K562 (cell line): ENCODE measurements at regions not wholly inside any gene's neighbourhood (a gene's known extent, or its start where the extent isn't known, plus 50 kb on each side); places are given as distances from the start of the nearest gene placed in this dataset.
A peak's percentile ranks its signal among the peaks of the same experiment; 100 is the strongest.

Experiments
- ARID1B ChIP-seq: fragments of 450-650 bp; IDR thresholded peaks from 2 replicates; pipeline ENCODE4 v1.6.1; 2016; ENCODE audit warnings: antibody characterized with exemption, mild to moderate bottlenecking, inconsistent platforms
- ATF1 ChIP-seq, 2 experiments: fragments of 450-650 bp in 1 of 2; IDR thresholded peaks; 2 replicates each; pipeline ENCODE4 v1.6.1; 2016; ENCODE audit warnings: missing compliant biosample characterization in 1 of 2, missing genetic modification characterization in 1 of 2
- BCOR ChIP-seq: fragments of 450-650 bp; IDR thresholded peaks from 2 replicates; pipeline ENCODE4 v1.6.1; 2016
- CBFA2T3 ChIP-seq: fragments of 450-650 bp; IDR thresholded peaks from 2 replicates; pipeline ENCODE4 v1.6.1; 2017
- CREM ChIP-seq: IDR thresholded peaks from 2 replicates; pipeline ENCODE4 v1.6.1; 2014; ENCODE audit warnings: antibody characterized with exemption, low read depth
- CXXC5 ChIP-seq: fragments of 250-450 bp; sonication (Bioruptor Pico); IDR thresholded peaks from 2 replicates; pipeline ENCODE4 v1.8.0; 2022; ENCODE audit warnings: inconsistent platforms, mild to moderate bottlenecking, moderate library complexity
- EP300 ChIP-seq: IDR thresholded peaks from 2 replicates; pipeline ENCODE4 v1.6.1; 2012; ENCODE audit warnings: low read length, improper control_type of control experiment
- EWSR1 ChIP-seq: fragments of 450-650 bp; IDR thresholded peaks from 2 replicates; pipeline ENCODE4 v1.6.1; 2018; ENCODE audit warnings: borderline replicate concordance, mild to moderate bottlenecking, low read depth, moderate library complexity; ENCODE audit not compliant: partially characterized antibody
- FOXM1 ChIP-seq, 2 experiments: fragments of 450-650 bp in 1 of 2; sonication (generic) in 1 of 2; formaldehyde crosslinking in 1 of 2; IDR thresholded peaks; 2 replicates each; pipeline versions ENCODE4 v1.6.1 to v1.9.0; 2017 to 2022; ENCODE audit warnings: low read depth in 2 of 2, mild to moderate bottlenecking in 2 of 2, missing genetic modification reagents in 1 of 2, moderate library complexity in 1 of 2
- FOXO4 ChIP-seq: fragments of 450-650 bp; formaldehyde crosslinking; IDR thresholded peaks from 2 replicates; pipeline ENCODE4 v1.4.0; 2020; ENCODE audit warnings: mild to moderate bottlenecking, moderate library complexity
- HNRNPK ChIP-seq: fragments of 200-400 bp; formaldehyde crosslinking; IDR thresholded peaks from one replicate; pipeline ENCODE4 v1.6.1; 2018; ENCODE audit warnings: mild to moderate bottlenecking, low read depth, low read length; ENCODE audit not compliant: poor library complexity, severe bottlenecking
- JUN ChIP-seq, 2 experiments: sonication (generic) in 1 of 2; formaldehyde crosslinking in 1 of 2; IDR thresholded peaks; 2 replicates each; pipeline versions ENCODE4 v1.6.1 to v1.8.0; 2012 to 2022; ENCODE audit warnings: borderline replicate concordance in 2 of 2, mild to moderate bottlenecking in 2 of 2, improper control_type of control experiment in 1 of 2, low read depth in 1 of 2, low read length in 1 of 2, missing genetic modification reagents in 1 of 2
- MCM5 ChIP-seq: fragments of 450-650 bp; IDR thresholded peaks from 2 replicates; pipeline ENCODE4 v1.6.1; 2016; ENCODE audit warnings: low read depth
- MTA2 ChIP-seq: fragments of 450-650 bp; IDR thresholded peaks from 2 replicates; pipeline ENCODE4 v1.6.1; 2016; ENCODE audit warnings: low read depth
- MTF1 ChIP-seq: fragments of 250-450 bp; sonication (Bioruptor Pico); IDR thresholded peaks from 2 replicates; pipeline ENCODE4 v1.9.0; 2021; ENCODE audit warnings: moderate library complexity, mild to moderate bottlenecking, inconsistent platforms, borderline replicate concordance
- MXD1 ChIP-seq: fragments of 250-450 bp; sonication (Bioruptor Pico); IDR thresholded peaks from 2 replicates; pipeline ENCODE4 v1.8.0; 2021; ENCODE audit warnings: borderline replicate concordance, mild to moderate bottlenecking, moderate library complexity; ENCODE audit not compliant: poor library complexity, severe bottlenecking
- NCOR1 ChIP-seq: fragments of 450-650 bp; IDR thresholded peaks from 2 replicates; pipeline ENCODE4 v1.6.1; 2016; ENCODE audit warnings: mild to moderate bottlenecking, moderate library complexity
- NFIC ChIP-seq: fragments of 450-650 bp; IDR thresholded peaks from 2 replicates; pipeline ENCODE4 v1.6.1; 2017; ENCODE audit warnings: mild to moderate bottlenecking, inconsistent platforms
- SMAD4 ChIP-seq: fragments of 250-450 bp; sonication (Bioruptor Pico); conservative IDR thresholded peaks from 2 replicates; pipeline ENCODE4 v1.8.0; 2021; ENCODE audit warnings: inconsistent platforms, mild to moderate bottlenecking, moderate library complexity
- SMARCC2 ChIP-seq: fragments of 450-650 bp; IDR thresholded peaks from 2 replicates; pipeline ENCODE4 v1.6.1; 2017; ENCODE audit warnings: antibody characterized with exemption, moderate library complexity, mild to moderate bottlenecking, low read depth
- STAT5A ChIP-seq: IDR thresholded peaks from 2 replicates; pipeline ENCODE4 v1.6.1; 2012; ENCODE audit warnings: low read length, inconsistent platforms, borderline replicate concordance
- TBL1XR1 ChIP-seq, 2 experiments: IDR thresholded peaks; 2 replicates each; pipeline ENCODE4 v1.6.1; 2012; ENCODE audit warnings: improper control_type of control experiment in 2 of 2, low read length in 2 of 2, mild to moderate bottlenecking in 1 of 2
- ZBTB12 ChIP-seq: fragments of 250-450 bp; sonication (Bioruptor Pico); IDR thresholded peaks from 2 replicates; pipeline ENCODE4 v1.4.0; 2020
- ZBTB7A ChIP-seq: IDR thresholded peaks from 2 replicates; pipeline ENCODE4 v1.6.1; 2011; ENCODE audit warnings: low read depth, mild to moderate bottlenecking, low read length, moderate library complexity, borderline replicate concordance; ENCODE audit not compliant: control insufficient read depth
- ZKSCAN8 ChIP-seq: fragments of 200-800 bp; sonication (Bioruptor generic); IDR thresholded peaks from 2 replicates; pipeline ENCODE4 v1.6.1; 2016; ENCODE audit warnings: missing genetic modification characterization, missing compliant biosample characterization
- ZNF316 ChIP-seq: fragments of 450-650 bp; IDR thresholded peaks from 2 replicates; pipeline ENCODE4 v1.6.1; 2016
- ZNF589 ChIP-seq: fragments of 200-800 bp; sonication (Bioruptor generic); IDR thresholded peaks from 2 replicates; pipeline ENCODE4 v1.6.1; 2016; ENCODE audit warnings: low read depth, missing genetic modification characterization, missing compliant biosample characterization

GRCh38 chr7:81161451-81162075, 242.7 kb upstream of the SEMA3C start (continued):
- TF ChIP-seq FOXO4 (CRISPR knock-in tag) = no peak
- no peak for TF ChIP-seq EWSR1
- peak; percentile 46; the same call in 1 of the 2 replicates for TF ChIP-seq SMAD4 (CRISPR knock-in tag)
- TF ChIP-seq SMARCC2 = peak; percentile 54; the same call in 1 of the 2 replicates
- TF ChIP-seq FOXM1 (IDR thresholded peaks at IDR 0.05; ENCODE audit: low read depth) = peak; percentile 29; the same call in 1 of the 2 replicates
- no peak for TF ChIP-seq FOXM1 (CRISPR knock-in tag; IDR thresholded peaks at IDR 0.05; ENCODE audit: low read depth)
- no peak for TF ChIP-seq ZBTB12 (CRISPR knock-in tag)
- peak; percentile 35; the same call in 1 of the 2 replicates for TF ChIP-seq CREM
- 0 out of 2 replicates have a peak, but pooled peaks have one; percentile 17 for TF ChIP-seq BCOR
- TF ChIP-seq CXXC5 (CRISPR knock-in tag) = peak; percentile 27; the same call in 1 of the 2 replicates
- TF ChIP-seq CBFA2T3 = peak; percentile 92
- peak; percentile 92 for TF ChIP-seq ARID1B
- TF ChIP-seq ZNF316 = peak; percentile 16; the same call in 1 of the 2 replicates
- peak; percentile 23; the same call in 1 of the 2 replicates for TF ChIP-seq JUN (IDR thresholded peaks at IDR 0.05; ENCODE audit: borderline replicate concordance, low read depth, low read length)
- no peak for TF ChIP-seq JUN (CRISPR knock-in tag; IDR thresholded peaks at IDR 0.05; ENCODE audit: borderline replicate concordance)
- TF ChIP-seq ZBTB7A = no peak
- no peak for TF ChIP-seq HNRNPK
- TF ChIP-seq EP300 = peak; percentile 83; the same call in 1 of the 2 replicates
- peak; percentile 74; the same call in 1 of the 2 replicates for TF ChIP-seq ZNF589 (CRISPR knock-in tag)
- no peak for TF ChIP-seq ATF1 (CRISPR knock-in tag; IDR thresholded peaks at IDR 0.05)
- TF ChIP-seq ATF1 (tag; IDR thresholded peaks at IDR 0.05) = 0 out of 2 replicates have a peak, but pooled peaks have one; percentile 20
- TF ChIP-seq MCM5 = no peak
- TF ChIP-seq MTF1 = no peak
- peak; percentile 67; the same call in 1 of the 2 replicates for TF ChIP-seq STAT5A
- peak in 1 of 2 experiments; percentile 14; a peak in 1 of 4 replicates for TF ChIP-seq TBL1XR1 (IDR thresholded peaks at IDR 0.05; ENCODE audit: low read length in 2 of 2)
- peak; percentile 54 for TF ChIP-seq MTA2
- peak; percentile 77 for TF ChIP-seq ZKSCAN8
- no peak for TF ChIP-seq MXD1 (CRISPR knock-in tag)
- peak; percentile 60 for TF ChIP-seq NFIC
- TF ChIP-seq NCOR1 = peak; percentile 82
